ENCODE measurements at regions not wholly inside any gene's neighbourhood (a gene's known extent, or its start where the extent isn't known, plus 50 kb on each side); places are given as distances from the start of the nearest gene placed in this dataset.
A peak's percentile ranks its signal among the peaks of the same experiment; 100 is the strongest.
"Not testable (repeated sequence)": the region's sequence is repeated elsewhere in the genome, so short reads cannot be mapped to it uniquely, and the experiment has no call there.

- intact Hi-C loops (cut with DNase I) = no loop called here
- ATAC-seq (no peak), DNase-seq (no peak)
Observed at GRCh38 chrX:40973619-40974018, 111.6 kb upstream of the USP9X start.

GRCh38 chrX:40975951-40976350, 109.3 kb upstream of the USP9X start:
- no peak for ATAC-seq
- intact Hi-C loops (cut with DNase I) = no loop called here
- no peak for DNase-seq

- intact Hi-C loops (cut with DNase I) = no loop called here
- DNase-seq (no peak), ATAC-seq (no peak)
Observed at GRCh38 chrX:40976981-40977380, 108.3 kb upstream of the USP9X start.

- DNase-seq (no peak), ATAC-seq (no peak)
- intact Hi-C loops (cut with DNase I) = no loop called here
Observed at GRCh38 chrX:40984962-40985361, 100.3 kb upstream of the USP9X start.

GRCh38 chrX:40987413-40987812, 97.8 kb upstream of the USP9X start:
- intact Hi-C loops (cut with DNase I) = no loop called here
- ATAC-seq (no peak), DNase-seq (no peak)

GRCh38 chrX:40988100-40988499, 97.1 kb upstream of the USP9X start:
- intact Hi-C loops (cut with DNase I) = no loop called here
- ATAC-seq (no peak), DNase-seq (no peak)

- DNase-seq; intact Hi-C loops (cut with DNase I); ATAC-seq: not testable (repeated sequence)
Observed at GRCh38 chrX:40993395-40993794, 91.8 kb upstream of the USP9X start.

GRCh38 chrX:40996886-40997530, 88.2 kb upstream of the USP9X start:
- intact Hi-C loops (cut with DNase I) = no loop called here
- ATAC-seq (peak; percentile 94 to 98), DNase-seq (no peak)

- DNase-seq (no peak), ATAC-seq (no peak)
- intact Hi-C loops (cut with DNase I) = no loop called here
Observed at GRCh38 chrX:40998123-40998522, 87.1 kb upstream of the USP9X start.

- ATAC-seq (no peak), DNase-seq (no peak)
- intact Hi-C loops (cut with DNase I) = no loop called here
Observed at GRCh38 chrX:41001327-41001726, 83.9 kb upstream of the USP9X start.

GRCh38 chrX:41002026-41002425, 83.2 kb upstream of the USP9X start:
- intact Hi-C loops (cut with DNase I) = no loop called here

GRCh38 chrX:41003506-41004270, 81.6 kb upstream of the USP9X start:
- no peak for ATAC-seq
- intact Hi-C loops (cut with DNase I) = no loop called here

More at GRCh38 chrX:41002026-41002425, 83.2 kb upstream of the USP9X start:
- ATAC-seq = no peak
- DNase-seq = no peak

GRCh38 chrX:41005445-41005992, 79.7 kb upstream of the USP9X start:
- intact Hi-C loops (cut with DNase I) = no loop called here
- no peak for ATAC-seq
- no peak for DNase-seq

More at GRCh38 chrX:41003506-41004270, 81.6 kb upstream of the USP9X start:
- no peak for DNase-seq

- intact Hi-C loops (cut with DNase I) = no loop called here
- peak; percentile 85 for DNase-seq
- ATAC-seq = peak; percentile 93 to 95
Observed at GRCh38 chrX:41009850-41010846, 75.1 kb upstream of the USP9X start.

- intact Hi-C loops (cut with DNase I) = no loop called here
- ATAC-seq = no peak
- DNase-seq = no peak
Observed at GRCh38 chrX:41014776-41015360, 70.4 kb upstream of the USP9X start.

GRCh38 chrX:41017785-41018184, 67.5 kb upstream of the USP9X start:
- intact Hi-C loops (cut with DNase I); ATAC-seq; DNase-seq: not testable (repeated sequence)

GRCh38 chrX:41018391-41019040, 66.7 kb upstream of the USP9X start:
- DNase-seq; ATAC-seq; intact Hi-C loops (cut with DNase I): not testable (repeated sequence)

GRCh38 chrX:41019041-41019392, 66.2 kb upstream of the USP9X start:
- intact Hi-C loops (cut with DNase I) = no loop called here
- no peak for DNase-seq
- no peak for ATAC-seq

GRCh38 chrX:41022566-41022965, 62.7 kb upstream of the USP9X start:
- intact Hi-C loops (cut with DNase I) = no loop called here
- DNase-seq (no peak), ATAC-seq (no peak)
